Right atrium auricular region (tissue), 2 donors: ENCODE measurements at regions not wholly inside any gene's neighbourhood (a gene's known extent, or its start where the extent isn't known, plus 50 kb on each side); places are given as distances from the start of the nearest gene placed in this dataset.
A peak's percentile ranks its signal among the peaks of the same experiment; 100 is the strongest.

ENCODE experiments used
- DNase-seq: peaks from one replicate; pipeline ENCODE4 v3.0.0-alpha.2; 2019; ENCODE audit warnings: low spot score
- H3K27ac ChIP-seq, 2 donors: fragments of 200-600 bp; sonication (generic); 1 replicate in 1 of 2; 2 replicates in 1 of 2; pipeline ENCODE4 v1.5.1; 2016 to 2019
- H3K27me3 ChIP-seq, 2 donors: fragments of 200-600 bp; sonication (generic); one replicate each; pipeline versions ENCODE4 v1.5.1 to v1.6.0; 2017 to 2019
- H3K36me3 ChIP-seq: fragments of 200-600 bp; sonication (generic); one replicate; pipeline ENCODE4 v1.5.1; 2016
- H3K4me1 ChIP-seq, 2 donors: fragments of 200-600 bp; sonication (generic); one replicate each; pipeline versions ENCODE4 v1.5.1 to v1.6.0; 2017 to 2019
- H3K4me3 ChIP-seq, 2 donors: fragments of 200-600 bp; sonication (generic); 1 replicate in 1 of 2; 2 replicates in 1 of 2; pipeline ENCODE4 v1.5.1; 2017 to 2019; ENCODE audit warnings: mild to moderate bottlenecking in 1 of 2, moderate library complexity in 1 of 2
- H3K9me3 ChIP-seq, 2 donors: fragments of 200-600 bp; sonication (generic); one replicate each; pipeline ENCODE4 v1.5.1; 2019
- TF ChIP-seq, protein P1 (sequence below), 2 donors: fragments of 200-600 bp; sonication (generic); IDR thresholded peaks; one replicate each; pipeline ENCODE4 v1.5.1; 2019; ENCODE audit warnings: antibody characterized with exemption in 2 of 2

DNA sequence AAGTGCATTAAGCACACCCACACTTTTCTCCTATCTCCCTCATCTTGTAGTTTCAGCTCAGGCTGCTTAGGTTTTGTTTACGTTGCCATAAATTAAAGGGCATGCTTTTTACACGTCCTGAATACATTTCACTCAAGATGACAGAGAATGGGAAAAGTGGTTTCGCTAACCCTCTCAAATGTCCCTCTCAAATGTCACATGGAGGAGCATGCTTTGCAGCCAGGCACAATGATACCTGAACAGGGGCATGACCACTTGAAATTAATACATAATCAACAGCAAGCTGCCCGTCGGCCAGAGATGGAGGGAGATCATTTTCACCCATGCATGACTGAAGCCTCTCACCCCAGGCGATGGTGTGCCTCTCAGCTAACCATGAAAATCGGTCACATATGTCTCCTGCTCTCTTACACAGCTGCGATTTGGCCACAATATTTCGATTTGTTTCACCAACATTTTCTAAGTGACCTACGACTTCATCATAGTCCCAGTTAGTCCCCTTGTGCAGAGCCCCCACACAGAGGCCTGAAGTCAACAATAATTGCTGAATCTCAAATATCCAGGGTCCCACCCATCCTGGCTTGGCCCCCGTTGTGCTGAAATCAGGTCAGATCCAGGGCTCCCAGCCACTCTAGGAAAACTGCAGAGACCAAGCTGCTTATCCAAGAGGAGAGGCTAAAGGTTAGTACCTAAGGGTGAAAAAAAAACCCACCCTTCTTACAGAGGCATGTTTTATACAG is 373.9 kb upstream of the NFE2L3 start:
- Histone ChIP-seq H3K9me3 (no peaks in the 10 kb centered on the region), H3K36me3 (no peaks in the 10 kb centered on the region), H3K4me1 (no peaks in the 10 kb centered on the region), H3K4me3 (no peak overlapping the region), H3K27me3 (no peaks in the 10 kb centered on the region), H3K27ac (no peak overlapping the region)
- no peak for DNase-seq
- TF ChIP-seq, protein P1, sequence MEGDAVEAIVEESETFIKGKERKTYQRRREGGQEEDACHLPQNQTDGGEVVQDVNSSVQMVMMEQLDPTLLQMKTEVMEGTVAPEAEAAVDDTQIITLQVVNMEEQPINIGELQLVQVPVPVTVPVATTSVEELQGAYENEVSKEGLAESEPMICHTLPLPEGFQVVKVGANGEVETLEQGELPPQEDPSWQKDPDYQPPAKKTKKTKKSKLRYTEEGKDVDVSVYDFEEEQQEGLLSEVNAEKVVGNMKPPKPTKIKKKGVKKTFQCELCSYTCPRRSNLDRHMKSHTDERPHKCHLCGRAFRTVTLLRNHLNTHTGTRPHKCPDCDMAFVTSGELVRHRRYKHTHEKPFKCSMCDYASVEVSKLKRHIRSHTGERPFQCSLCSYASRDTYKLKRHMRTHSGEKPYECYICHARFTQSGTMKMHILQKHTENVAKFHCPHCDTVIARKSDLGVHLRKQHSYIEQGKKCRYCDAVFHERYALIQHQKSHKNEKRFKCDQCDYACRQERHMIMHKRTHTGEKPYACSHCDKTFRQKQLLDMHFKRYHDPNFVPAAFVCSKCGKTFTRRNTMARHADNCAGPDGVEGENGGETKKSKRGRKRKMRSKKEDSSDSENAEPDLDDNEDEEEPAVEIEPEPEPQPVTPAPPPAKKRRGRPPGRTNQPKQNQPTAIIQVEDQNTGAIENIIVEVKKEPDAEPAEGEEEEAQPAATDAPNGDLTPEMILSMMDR (IDR thresholded peaks at IDR 0.05), result no peak

DNA sequence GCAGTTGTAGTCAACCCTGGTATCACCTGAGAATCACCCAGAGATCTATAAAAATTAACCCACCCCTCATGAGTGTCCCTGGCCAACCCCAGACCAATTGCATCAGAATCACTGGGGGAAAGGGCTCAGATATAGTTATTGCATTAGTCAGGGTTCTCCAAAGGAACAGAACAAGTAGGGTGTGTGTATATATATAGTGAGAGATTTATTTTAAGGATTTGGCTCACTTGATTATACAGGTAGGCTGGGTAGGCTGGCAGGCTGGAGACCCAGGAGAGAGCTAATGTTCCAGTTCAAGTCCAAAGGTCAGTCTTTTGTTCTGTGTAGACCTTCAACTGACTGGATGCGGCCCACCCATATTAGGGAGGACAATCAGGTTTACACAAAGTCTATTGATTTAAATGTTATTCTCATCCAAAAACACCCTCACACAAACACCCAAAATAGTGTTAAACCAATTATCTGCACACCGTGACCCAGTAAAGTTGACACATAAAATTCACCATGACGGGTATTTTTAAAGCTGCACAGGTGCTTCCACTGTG is 372.9 kb upstream of the NFE2L3 start:
- Histone ChIP-seq H3K27ac (no peak overlapping the region), H3K4me1 (no peaks in the 10 kb centered on the region), H3K9me3 (no peaks in the 10 kb centered on the region), H3K36me3 (no peaks in the 10 kb centered on the region), H3K4me3 (no peak overlapping the region), H3K27me3 (no peaks in the 10 kb centered on the region)
- no peak for DNase-seq
- TF ChIP-seq, protein P1 (IDR thresholded peaks at IDR 0.05), result no peak

DNA sequence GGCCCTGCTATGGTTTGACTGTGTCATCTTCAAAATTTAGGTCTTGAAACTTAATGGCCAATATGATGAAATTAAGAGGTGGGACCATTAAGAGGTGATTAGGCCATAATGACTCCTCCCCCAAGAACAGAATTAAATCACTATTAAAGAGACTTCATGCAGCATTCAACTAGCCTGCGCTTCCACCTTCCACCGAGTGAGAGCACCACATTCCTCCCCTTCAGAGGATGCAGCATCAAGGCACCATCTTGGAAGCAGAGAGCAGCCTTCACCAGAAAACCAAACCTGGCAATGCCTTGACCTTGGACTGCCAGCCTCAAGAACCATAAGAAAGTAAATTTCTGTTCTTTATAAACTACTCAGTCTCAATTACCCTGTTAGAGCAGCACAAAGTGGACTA is 371.1 kb upstream of the NFE2L3 start:
- no peaks in the 10 kb centered on the region for H3K4me1 ChIP-seq
- TF ChIP-seq, protein P1 (IDR thresholded peaks at IDR 0.05), result no peak
- no peaks in the 10 kb centered on the region for H3K36me3 ChIP-seq
- no peaks in the 10 kb centered on the region for H3K27me3 ChIP-seq
- no peak overlapping the region for H3K27ac ChIP-seq
- no peaks in the 10 kb centered on the region for H3K9me3 ChIP-seq
- DNase-seq, result no peak
- no peak overlapping the region for H3K4me3 ChIP-seq

DNA sequence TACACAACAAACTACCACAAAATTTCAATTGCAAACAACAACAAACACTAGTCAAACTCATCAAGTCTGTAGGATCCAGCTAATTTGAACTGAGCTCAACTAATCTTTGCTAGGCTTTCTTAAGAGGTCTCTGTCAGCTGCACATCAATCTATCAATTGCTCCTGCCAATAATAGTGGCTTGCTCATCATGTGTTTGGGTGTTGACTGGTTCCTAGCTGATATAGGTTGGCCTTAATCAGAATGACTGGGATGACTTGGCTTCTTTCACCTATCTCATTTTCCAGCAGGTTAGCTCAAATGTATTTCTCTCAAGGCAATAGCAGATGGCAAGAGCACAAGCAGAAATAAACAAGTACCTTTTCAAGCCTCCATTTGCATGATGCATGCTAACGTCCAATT is 370.3 kb upstream of the NFE2L3 start:
- no peak overlapping the region for H3K27ac ChIP-seq
- no peaks in the 10 kb centered on the region for H3K4me1 ChIP-seq
- TF ChIP-seq, protein P1 (IDR thresholded peaks at IDR 0.05), result no peak
- no peaks in the 10 kb centered on the region for H3K9me3 ChIP-seq
- no peaks in the 10 kb centered on the region for H3K27me3 ChIP-seq
- H3K4me3 ChIP-seq, result no peak overlapping the region
- DNase-seq, result no peak
- no peaks in the 10 kb centered on the region for H3K36me3 ChIP-seq

DNA sequence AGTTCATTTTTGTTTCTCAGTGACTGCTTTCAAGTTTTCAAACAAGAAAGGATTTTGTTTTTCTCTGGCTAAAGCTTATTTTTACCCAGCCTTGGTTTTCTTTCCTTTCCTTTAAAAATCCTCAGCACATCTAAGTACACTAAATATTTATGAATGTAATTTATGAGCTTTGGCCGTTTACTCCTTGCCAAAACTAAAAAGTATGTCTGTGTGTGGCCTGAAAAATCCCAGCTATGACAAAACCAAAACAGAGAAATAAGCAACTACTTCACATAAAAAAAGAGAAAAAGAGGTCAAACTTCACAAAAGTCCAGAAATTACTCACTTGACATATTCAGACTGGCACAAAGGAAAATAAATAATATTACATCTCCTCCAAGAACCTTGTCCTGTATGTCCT is 365.1 kb upstream of the NFE2L3 start:
- Histone ChIP-seq H3K27ac (peak overlapping the region; percentile 33 to 70), H3K4me1 (peaks cover 0 to 11% of the 10 kb centered on the region in 2 donors), H3K27me3 (no peaks in the 10 kb centered on the region), H3K4me3 (no peak overlapping the region), H3K9me3 (no peaks in the 10 kb centered on the region), H3K36me3 (no peaks in the 10 kb centered on the region)
- TF ChIP-seq, protein P1 (IDR thresholded peaks at IDR 0.05), result no peak
- DNase-seq, result no peak

DNA sequence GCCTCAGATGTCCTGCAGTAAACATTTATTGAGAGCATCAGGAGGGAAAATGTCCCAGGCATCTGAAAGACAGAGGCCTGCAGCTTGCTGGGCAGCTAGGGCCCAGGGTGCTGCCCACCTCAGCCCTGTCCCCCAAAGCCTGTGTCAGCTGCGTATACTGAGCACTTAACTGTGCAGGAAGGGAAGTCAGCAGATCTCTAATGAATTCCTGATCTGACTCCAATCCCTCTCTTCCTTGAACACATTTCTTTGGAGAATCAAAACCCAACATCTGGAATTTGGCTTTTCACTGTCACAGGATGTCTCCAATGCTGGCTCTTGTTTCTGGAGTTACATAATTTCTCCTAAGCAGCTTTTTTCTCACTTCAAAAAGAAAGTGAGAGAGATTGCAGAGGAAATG is 364.7 kb upstream of the NFE2L3 start:
- Histone ChIP-seq H3K27me3 (no peaks in the 10 kb centered on the region), H3K36me3 (no peaks in the 10 kb centered on the region), H3K4me3 (no peak overlapping the region), H3K27ac (peak overlapping the region; percentile 33 to 70), H3K4me1 (peaks cover 0 to 11% of the 10 kb centered on the region in 2 donors), H3K9me3 (no peaks in the 10 kb centered on the region)
- TF ChIP-seq, protein P1 (IDR thresholded peaks at IDR 0.05), result no peak
- no peak for DNase-seq
